ENCODE measurements at regions not wholly inside any gene's neighbourhood (a gene's known extent, or its start where the extent isn't known, plus 50 kb on each side); places are given as distances from the start of the nearest gene placed in this dataset.
A peak's percentile ranks its signal among the peaks of the same experiment; 100 is the strongest.

GRCh38 chr2:203789618-203790017 is 78.0 kb upstream of the CTLA4 start:
- DNase-seq: no peak

DNA sequence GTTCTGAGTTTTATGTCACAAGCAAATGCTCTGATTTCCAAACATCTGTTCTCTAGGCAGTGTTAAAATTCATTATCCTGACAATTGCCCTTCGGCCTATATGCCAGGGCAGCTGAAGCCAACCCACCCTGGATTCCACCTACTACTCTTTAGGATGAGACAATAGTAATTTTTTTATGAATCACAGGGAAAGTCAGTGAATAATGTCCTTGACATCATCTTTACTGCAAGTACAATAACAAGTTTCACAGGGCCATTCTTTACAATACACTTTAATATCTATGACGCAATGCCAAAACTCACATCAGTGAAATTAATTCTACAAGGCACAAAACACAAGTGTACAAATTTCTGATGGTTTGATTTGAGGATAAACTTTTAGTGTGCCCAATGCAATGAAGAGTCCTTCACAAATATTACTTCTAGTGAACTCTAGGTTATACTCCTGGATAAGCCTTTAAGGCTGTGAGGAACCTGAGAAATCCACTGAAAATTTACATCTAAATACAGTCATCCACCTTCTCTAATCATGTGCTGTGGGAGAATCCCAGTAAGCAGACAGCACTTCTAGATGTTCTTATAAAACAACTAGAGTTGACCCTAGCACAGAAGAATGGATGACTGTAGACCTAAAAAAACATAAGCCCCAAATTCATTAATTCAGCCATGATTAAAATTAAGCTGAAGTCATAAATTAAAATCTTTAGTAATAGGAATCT is 77.3 kb upstream of the CTLA4 start:
- no peak for DNase-seq

DNA sequence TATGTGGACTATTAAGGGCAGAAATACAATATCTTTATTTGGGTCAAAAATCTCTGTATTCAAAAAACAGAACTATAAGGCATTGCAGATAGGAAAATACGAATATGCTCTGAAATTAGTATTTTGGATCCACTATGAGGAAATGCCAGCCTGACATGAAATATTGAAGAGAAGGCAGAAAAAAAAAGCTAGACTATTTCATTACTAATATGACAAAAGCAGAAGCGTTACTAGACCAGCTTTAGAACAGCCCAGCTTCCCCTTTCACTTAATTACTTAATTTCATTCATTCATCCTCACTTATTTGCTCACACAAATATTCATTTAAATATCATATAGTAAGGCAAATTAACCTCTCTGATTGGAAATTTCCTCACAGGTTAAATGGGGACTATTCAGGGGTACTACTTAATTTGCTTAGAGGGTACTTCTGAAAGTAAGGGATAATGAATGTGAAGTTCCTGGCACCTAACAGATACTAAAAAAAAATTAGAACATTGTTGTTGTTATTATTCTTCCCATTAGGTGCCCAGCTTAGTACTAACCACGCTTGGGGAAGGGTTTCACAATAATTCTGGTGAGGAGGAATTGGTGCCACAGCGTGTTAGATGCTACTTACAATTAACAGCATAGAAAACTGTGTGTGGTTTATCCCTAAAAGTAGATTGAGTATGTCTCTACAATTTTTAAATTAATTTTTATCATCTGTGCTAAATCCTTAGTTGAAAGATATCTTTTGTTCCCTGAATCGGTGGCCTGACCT is 71.1 kb upstream of the CTLA4 start:
- no peak for DNase-seq

DNA sequence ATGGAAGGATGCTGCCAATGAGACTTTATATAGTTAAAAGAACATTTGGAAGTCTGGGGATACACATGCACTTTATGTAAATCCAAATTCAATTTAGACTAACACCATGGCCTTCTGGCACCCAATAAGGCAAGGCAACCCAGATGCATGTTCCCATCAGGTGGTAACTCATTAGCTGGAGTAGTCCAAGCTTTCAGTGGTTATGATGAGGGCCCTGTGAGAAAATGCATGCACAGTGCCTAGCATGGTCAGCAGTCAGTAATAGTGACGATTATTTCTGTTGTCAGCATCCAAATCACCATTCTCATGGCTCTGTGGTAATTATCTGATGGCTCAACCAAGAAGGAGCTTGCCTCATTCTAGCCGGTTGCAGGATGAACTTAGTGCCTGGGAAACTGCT is 70.3 kb upstream of the CTLA4 start:
- no peak for DNase-seq

DNA sequence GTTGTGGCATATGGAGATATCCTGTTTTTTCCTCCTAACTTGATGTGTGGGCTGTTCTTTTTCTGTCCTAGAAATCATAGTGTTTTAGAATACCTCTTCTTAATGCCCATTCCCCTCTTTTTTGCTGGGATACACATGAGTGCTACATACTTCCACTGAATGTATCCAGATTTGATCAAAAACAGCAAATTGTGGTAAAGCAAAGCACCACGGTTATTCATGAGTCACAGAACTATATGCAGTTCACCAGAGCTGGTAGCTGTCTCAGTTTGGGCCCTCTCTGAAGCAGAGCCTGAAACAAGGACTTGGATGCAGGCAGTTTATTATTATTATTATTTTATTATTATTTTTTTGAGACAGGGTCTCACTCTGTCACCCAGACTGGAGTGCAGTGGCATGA is 69.9 kb upstream of the CTLA4 start:
- DNase-seq: no peak

GRCh38 chr2:203798296-203799087 is 69.1 kb upstream of the CTLA4 start:
- DNase-seq: no peak

GRCh38 chr2:203799908-203800307 is 67.7 kb upstream of the CTLA4 start:
- no peak for DNase-seq

- DNase-seq: no peak
These were observed 66.8 kb upstream of the CTLA4 start for GRCh38 chr2:203800783-203801182.

- no peak for DNase-seq
These were observed 65.1 kb upstream of the CTLA4 start for GRCh38 chr2:203802342-203803052.

DNA sequence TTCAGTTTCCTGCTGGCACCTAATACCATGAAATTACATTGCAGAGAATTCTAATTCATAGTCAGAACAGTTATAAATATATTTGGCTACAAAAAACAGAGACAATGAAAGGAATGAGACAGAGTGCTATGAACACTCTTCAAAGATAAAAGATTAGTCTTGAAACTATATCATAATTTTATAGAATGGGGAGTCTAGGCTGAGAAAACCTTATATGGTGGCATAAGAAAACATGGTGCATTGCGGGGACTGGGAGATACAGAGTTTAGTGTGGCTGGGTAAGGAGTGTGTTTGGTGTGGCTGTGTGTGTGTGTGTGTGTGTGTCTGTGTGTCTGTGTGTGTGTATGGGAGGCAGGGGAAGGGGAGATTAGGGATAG is 64.5 kb upstream of the CTLA4 start:
- DNase-seq: no peak

DNA sequence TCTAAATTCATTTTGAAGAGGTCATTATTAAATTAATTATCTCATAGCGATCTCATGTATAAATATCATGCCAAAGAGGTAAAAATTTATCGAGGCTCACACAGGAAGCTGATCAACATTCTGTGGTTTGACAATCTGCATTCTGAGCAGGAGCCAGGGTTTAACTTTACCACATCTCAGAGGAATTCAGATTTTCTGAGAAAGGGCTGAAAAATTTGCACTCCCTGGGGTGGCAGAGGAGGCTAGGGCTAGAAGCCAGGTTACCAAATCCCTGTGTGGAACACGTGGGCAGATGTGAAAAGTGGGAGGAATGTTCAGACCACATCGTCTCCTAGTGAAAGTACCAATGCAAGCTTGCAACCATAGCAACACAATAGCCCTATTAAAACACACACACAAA is 63.5 kb upstream of the CTLA4 start:
- peak; percentile 4 for DNase-seq

- no peak for DNase-seq
These were observed 62.6 kb upstream of the CTLA4 start for GRCh38 chr2:203804764-203805485.

DNA sequence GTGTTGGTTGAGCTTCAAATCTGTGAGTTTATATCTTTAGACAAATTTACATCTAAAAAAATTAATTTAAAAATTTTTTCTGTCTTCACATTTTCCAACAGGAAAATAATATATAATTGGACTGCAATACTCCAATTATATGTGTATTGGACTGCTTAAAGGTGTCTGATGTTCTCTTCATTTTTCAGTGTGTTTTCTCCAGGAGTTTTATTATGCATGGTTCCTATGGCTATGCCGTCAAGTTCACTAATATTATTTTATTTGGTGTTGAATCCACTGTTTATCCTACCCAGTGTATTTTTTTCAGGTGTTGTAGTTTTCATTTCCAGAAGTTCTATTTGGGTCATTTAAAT is 62.1 kb upstream of the CTLA4 start:
- DNase-seq: no peak

DNA sequence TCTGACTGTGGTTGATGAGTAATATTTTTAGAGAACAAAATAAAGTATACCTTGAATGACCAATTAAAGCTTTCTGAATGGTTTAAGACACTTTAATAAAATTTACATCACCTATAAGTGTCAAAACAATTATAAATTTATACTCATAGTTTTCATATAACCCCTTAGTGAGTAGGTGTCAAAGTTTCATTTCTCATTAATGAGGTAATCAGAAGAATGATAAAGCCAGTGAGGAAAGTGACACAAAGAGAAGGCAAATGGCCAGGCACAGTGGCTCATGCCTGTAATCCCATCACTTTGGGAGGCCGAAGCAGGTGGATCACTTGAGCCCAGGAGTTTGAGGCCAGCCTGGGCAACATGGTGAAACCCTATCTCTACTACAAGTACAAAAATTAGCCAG is 60.8 kb upstream of the CTLA4 start:
- DNase-seq: no peak

- DNase-seq: no peak
These were observed 59.4 kb upstream of the CTLA4 start for GRCh38 chr2:203808046-203808750.

DNA sequence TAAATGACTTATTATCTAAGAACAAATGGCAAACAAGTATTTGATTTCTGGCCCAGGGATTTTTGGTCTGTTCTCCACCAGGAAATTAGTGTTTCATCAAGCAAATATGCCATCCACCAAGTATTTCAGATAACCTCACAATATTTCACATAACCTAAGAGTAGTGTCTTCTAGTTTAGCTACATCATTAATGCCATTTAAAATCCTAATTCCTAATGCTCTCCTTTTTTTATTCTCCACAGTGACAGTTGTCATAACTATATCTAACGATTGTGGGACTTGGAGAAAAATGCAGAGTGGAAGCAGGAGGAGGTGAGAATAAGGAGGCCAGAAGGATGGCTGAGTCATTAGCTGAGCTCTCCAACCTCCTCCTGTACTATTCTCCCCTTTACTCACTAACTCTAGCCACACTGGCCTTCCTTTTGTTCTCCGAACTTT is 58.5 kb upstream of the CTLA4 start:
- no peak for DNase-seq

- DNase-seq: no peak
These were observed 57.5 kb upstream of the CTLA4 start for GRCh38 chr2:203809991-203810510.

DNA sequence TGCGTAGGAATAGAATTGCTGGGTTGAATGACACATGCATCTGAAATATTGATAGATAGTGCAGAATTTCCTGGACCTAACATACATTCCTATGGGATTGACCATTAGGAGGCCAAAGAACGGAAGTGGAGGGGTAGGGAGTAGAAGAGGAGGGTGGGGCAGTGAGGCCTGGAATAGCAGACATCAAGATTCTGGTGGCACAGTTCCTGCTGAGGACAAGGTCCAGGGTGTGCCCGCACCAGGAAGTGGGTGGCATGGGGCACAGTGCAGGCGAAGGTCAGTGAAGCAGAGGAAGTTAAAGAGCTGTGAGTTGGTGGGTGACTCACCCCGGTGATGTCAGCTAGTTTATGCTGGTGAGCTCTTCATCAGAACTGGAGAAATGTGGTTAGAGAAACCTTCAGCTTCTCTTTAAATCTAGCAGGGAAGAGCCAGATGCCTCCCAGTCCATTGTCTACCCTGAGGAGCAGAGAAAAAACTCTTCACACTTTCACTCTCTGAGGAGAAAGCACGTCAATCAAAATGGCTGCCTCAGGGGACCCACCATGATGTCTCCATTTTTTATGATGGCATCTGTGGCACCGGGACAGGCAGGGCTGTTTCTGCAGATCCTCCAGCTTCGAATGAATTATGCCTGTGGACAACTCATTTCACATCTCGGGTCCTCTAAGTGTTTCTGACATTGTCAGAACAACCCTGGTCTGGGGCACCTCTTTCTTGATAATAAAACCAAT is 55.9 kb upstream of the CTLA4 start:
- peak; percentile 17 for DNase-seq

DNA sequence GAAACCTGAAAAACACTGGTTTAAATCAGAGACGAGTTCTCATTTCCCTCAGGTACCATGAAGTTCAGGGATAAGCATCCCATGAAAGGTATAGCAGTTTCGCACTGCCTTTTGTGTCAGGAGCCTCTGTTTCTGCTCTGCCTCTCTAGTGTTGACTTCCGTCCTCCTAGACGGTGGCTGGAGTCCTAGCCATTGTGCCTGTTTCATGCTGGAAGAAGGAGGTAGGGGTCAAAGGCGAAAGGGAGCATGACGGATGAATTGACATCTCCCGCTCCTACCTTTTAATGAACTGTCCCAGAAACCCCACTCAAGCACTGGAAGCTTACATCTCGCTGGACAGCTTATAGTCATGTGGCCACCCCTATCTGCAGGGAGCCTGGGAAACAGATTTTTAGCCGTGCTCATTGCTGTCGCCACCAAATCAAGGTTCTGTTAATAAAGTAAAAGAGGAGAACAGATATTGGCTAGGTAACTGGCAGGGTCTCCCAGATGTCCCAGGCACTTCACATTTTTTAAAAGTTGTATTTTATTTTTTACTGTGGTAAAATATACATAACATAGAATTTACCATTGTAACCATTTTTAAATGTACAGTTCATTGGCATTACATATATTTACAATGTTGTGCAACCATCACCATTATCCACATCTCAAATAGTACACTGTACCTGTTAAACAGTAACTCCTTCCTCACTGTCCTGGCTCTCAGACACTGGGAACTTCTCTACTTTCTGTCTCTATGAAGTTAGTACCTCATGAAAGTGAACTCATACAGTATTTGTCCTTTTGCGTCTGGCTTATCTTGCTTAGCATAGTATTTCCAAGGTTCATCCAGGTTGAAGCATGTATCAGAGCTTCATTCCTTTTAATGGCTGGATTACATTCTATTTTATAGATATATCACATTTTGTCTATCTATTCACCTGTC is 55.0 kb upstream of the CTLA4 start:
- DNase-seq: no peak

DNA sequence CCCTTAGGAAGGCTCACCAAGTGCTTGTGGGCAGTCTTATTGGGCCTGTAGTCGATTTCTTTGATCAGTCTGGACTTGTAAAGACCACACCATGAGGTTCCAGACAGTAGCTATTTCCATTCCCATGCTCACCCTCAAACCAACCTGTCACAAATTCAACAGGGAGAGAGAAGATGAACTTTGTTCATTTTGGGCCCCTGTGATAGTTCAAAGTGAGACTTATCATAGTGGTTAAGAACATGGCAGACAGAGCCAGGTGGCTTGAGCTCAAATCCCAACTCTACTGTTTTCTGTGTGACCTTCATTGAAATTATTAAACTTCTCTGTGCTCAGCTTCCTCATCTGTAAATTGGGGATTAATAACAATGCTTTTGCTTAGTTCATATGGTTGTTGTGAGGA is 53.9 kb upstream of the CTLA4 start:
- no peak for DNase-seq
